EH (cell line): ENCODE measurements at regions not wholly inside any gene's neighbourhood (a gene's known extent, or its start where the extent isn't known, plus 50 kb on each side); places are given as distances from the start of the nearest gene placed in this dataset.

Source experiments
- DNase-seq: peaks from one replicate; pipeline ENCODE4 v3.0.0-alpha.2; 2015; ENCODE audit warnings: low read depth

GRCh38 chr2:198347349-198347748 lies 543.0 kb downstream of the PLCL1 start:
- peak; percentile 1 for DNase-seq

DNA sequence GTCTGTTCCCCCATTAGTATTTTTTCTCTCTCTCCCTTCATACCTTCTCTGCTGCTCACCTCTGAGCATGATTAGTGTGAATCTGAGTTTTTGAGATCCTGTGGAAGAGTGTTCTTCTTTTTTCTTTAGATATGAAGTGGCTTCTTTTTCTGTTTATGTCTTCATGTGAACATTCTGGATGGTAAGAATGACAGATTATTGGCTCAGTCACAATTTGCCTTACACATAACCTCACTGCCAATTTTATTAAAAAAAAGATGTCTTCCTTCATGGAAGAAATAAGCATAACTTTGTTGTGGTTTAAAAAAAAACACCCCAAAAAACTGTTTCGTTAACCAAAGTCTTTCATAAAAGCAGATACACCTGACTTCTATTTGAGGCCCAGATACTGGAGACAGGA lies 539.1 kb downstream of the PLCL1 start:
- DNase-seq: no peak

DNA sequence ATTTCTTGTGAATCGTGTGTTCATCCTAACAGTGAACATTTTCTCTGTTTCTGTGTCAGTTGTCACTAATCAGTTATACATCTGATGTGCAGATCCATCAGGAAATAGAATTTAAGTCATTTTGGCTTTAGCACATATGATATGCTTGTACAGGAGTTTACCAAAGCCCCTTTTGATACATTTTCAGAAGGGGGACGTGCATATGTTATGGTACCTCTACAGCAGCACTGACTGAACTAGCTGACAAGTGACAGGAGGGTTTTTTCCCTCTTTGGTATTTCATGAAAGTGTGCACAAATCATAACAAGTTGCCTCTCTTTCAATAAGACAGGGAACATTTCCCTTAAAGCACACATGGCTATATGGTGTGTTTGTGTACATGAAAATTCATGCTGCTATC lies 536.5 kb downstream of the PLCL1 start:
- no peak for DNase-seq

GRCh38 chr2:198339116-198339515 lies 534.7 kb downstream of the PLCL1 start:
- no peak for DNase-seq

- no peak for DNase-seq
Measured at GRCh38 chr2:198337368-198337767, 533.0 kb downstream of the PLCL1 start.

DNA sequence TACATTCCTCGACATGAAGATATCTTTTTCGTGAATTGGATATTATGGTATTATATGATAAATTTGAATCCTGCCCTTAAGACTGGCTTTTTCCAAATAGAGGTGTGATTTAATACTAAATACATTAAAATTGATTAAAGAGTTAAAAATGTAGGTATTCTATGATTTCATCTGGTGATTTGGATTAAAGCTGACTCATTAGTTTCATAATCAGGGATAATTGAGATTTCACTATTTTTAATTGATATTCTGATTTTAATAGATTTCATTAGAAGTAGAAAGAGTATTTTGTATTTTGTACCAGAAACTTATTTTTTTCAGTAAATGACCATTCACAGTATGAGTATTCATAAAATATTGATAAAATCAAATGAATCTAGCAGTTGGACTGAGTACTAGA lies 524.1 kb downstream of the PLCL1 start:
- DNase-seq: no peak

GRCh38 chr2:198327526-198327925 lies 523.1 kb downstream of the PLCL1 start:
- DNase-seq: no peak

DNA sequence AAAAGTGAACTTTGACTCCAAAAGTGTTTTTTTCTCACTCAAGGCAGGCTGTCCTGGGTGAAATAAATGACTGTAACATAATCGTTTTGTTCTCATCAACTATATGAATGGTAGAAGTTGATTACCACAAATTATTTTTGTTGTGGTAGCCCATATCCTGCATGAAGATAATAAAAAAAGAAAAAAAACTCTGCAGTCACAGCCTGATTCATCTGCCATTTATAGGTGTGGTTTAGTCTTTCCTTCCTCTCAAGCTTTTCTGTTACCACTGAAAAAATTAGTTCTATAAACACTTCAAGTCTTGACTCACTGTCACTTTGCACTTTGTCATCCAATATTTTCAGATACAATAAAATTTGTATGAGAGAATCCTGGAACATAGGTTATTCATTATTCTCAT lies 522.0 kb downstream of the PLCL1 start:
- DNase-seq: peak; percentile 47

GRCh38 chr2:198325359-198325758 lies 521.0 kb downstream of the PLCL1 start:
- DNase-seq: no peak

DNA sequence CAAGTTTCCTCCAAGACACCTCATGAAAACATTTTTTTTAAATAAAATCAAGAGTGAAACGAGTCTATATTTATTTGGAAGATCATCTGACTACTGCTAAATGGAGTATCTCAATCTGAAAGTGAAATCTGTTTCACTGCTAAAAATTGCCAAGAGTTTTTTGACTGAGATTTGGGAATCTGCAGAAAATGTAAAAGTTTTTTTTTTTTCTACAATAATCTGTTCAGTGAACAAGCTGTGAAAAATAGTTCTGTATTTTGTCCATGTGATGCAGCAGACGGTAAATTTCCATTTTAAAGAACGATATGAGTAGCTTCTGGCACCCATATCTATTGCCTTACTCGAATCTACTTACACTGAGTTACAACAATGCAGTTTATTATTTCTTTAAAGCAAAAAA lies 519.7 kb downstream of the PLCL1 start:
- DNase-seq: no peak

DNA sequence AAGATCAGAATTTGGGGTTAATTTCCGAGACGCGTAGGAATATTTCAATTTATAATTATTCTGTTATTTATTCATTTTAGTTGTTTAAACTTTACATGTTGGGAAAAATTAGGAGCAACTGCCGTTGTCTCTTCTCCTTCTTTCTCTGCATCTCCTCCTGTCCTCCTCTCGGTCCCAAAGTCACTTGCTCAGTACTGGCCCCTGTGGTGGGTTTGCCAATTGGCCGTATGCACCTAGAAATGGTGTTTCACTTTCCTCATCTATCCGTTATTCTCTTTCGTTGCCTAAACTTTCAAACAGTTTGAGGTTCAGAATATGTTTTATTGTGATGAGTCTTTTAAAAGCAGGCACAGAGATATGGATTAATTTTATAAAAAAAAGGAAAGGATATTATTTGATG lies 517.9 kb downstream of the PLCL1 start:
- no peak for DNase-seq

DNA sequence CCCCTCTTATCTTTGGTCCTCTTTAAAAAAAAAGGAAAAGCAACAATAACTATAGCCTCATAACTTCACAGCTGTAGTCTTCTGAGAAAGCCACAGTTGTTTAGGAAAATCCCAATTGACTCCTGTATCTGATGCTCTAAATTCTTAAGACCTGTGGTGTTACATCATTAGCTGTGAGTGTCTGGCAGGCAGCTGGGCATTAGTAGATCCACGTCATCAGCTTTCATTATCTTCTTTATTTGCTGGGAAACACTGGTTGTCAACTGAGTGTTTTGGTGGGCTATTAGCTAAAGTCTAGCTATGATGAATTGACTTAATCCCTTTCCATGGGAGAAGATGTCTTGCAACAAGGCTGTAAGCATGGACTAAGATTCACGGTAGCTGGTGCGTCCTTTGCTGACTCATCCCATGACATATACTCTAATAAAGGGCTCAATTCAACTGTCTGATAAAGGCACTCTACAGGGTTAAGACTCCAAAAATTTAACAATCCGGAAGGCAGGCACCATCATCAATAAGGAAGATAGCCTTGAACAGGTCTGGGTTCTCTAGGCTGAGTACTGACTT lies 517.2 kb downstream of the PLCL1 start:
- DNase-seq: no peak

DNA sequence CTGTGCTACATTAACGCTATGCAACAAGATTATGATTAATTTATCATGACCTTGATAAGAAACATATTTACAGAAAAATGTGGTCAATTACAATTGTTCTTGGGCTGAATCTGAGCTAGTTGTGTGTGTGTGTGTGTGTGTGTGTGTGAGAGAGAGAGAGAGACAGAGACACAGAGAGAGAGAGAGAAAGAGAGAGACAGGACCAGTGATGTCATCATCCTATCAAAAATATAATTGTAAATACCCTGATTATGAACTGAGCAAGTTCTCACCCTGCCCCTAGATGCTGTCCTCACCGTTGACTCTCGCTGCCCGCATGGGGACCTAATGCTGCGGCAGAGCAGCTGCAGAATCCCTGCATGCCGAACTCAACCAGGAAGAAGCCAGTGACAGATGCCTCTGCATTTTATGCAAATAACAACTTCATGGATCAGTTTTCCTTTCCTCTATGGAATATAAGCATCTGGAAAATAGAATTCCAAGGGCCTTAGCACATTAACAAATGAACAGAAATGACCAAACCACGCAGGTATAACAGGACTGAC lies 512.5 kb downstream of the PLCL1 start:
- DNase-seq: no peak

- no peak for DNase-seq
Measured at GRCh38 chr2:198315791-198316630, 511.6 kb downstream of the PLCL1 start.

GRCh38 chr2:198314559-198315153 lies 510.3 kb downstream of the PLCL1 start:
- DNase-seq: peak; percentile 70

DNA sequence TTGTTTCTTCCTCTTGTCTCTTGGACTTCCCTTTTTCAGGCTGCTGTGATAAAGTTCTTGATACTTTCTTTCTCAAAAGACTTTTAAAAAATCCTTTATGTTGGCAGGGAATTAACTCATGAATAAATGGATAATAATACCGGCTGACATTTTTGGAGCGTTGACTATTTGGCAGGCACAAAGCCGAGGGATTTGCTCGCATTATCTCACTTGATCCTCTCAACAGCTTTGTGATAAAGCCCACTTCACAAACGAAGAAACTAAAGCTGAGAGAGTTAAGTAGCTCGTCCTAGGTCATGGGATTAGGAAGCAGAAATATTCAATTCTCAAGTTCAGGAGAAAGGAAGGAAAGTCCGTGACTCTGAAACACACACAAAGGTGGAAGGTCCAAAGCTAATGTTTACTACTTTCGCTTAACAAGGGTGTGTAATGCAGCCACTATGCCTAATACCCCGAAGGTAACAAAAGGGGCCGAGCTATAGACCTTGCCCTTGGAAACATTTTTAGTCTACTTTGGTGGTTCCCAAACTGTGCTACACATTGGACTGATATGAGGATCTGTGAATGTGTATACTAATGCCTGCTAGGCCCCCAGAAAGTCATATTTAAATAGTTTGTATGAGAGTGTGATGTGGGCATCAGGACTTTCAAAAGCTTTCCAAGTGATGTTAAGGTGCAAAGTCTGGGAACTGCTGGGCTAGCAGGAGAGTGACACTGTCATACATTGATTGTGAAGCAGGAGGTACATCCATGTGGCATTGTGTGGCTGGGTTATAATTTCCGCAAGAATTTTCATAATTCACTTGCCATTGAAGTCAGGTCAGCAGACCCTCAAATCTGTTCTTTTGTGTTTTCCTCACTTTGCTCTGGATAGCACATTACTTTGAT lies 508.4 kb downstream of the PLCL1 start:
- DNase-seq: no peak

DNA sequence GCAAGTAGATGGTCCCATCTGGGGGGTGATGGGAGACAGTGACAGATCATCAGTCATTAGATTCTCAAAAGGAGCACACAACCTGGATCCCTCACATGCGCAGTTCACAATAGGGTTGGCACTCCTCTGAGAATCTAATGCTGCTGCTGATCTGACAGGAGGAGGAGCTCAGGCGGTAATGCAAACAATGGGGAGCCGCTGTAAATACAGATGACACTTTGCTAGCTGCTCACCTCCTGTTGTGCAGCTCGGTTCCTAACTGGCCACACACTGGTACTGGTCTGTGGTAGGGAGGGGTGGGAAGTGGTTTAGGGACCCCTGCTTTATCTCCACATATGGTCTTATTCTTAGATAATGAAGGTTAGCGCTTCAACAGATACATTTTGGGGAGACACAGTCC lies 506.6 kb downstream of the PLCL1 start:
- no peak for DNase-seq

DNA sequence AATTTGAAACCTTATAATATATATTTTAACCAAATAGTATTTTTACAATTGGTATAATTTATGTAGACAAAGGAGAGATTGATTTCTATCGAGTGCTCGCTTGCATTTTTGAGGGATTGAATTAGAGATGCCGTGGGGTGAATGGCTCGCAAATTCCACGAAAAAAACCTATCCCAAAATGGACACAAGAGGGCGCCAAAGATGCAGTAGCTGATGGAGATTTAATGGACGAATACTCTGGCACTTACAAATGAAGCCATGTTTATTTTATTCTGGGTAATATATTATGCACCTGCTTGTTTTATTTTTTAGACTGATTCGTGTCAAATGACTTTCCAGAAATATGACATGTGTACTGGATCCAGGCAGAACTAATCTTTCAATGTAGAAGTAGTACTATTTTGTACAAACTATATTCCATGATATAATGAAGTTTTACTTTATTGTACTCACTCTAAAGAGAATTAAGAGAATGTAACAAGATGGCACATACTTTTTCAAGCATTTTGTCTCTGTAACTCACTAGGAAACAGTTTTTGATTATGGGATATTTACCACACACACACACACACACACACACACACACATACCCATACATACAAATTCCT lies 505.4 kb downstream of the PLCL1 start:
- peak; percentile 61 for DNase-seq

- DNase-seq: no peak
Measured at GRCh38 chr2:198309081-198309480, 504.7 kb downstream of the PLCL1 start.

DNA sequence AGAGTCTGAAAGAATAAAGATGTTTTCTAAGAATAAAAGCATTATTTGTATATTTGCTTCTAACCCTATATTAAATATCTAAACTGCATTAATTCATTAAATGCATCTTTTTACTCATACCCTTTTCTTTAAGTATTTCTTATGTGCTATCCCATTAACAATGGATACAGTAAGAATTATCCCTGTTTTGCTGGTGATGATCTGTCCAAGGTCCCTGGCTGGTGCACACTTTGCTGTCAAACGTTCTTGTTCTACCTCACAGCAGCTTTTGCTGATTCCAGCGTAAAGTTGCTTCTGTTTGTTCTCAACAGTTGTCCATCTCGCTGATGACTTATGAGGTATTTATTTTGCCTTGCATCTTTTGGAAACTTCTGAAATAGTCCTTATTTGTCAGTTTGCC lies 504.0 kb downstream of the PLCL1 start:
- DNase-seq: no peak

GRCh38 chr2:198307093-198307492 lies 502.7 kb downstream of the PLCL1 start:
- DNase-seq: no peak

GRCh38 chr2:198304859-198305258 lies 500.5 kb downstream of the PLCL1 start:
- no peak for DNase-seq
